T-cell (primary cell): ENCODE measurements at regions not wholly inside any gene's neighbourhood (a gene's known extent, or its start where the extent isn't known, plus 50 kb on each side); places are given as distances from the start of the nearest gene placed in this dataset.

ENCODE experiments used
- ATAC-seq, 4 experiments: fragments of 200-7000 bp in 3 of 4; fragments of 150-1000 bp in 1 of 4; cut with Tn5 transposase; replicated peaks in 1 of 4; 1 replicate in 3 of 4; 2 replicates in 1 of 4; pipeline ENCODE4 v1.10.0; 2021; ENCODE audit warnings: moderate library complexity in 3 of 4, mild to moderate bottlenecking in 2 of 4, moderate number of reproducible peaks in 1 of 4
- CTCF ChIA-PET, 2 donors: fragments of 300-600 bp; sonication (Branson Sonifier 250); formaldehyde crosslinking; loops; one replicate each; lab custom pipeline; 2022; ENCODE audit warnings: antibody characterized with exemption in 2 of 2; lab: Charles Lee
- POLR2A ChIA-PET, 2 donors: fragments of 300-600 bp; sonication (Branson Sonifier 250); formaldehyde crosslinking; loops; one replicate each; lab custom pipeline; 2022; ENCODE audit warnings: antibody characterized with exemption in 2 of 2; lab: Charles Lee
- DNase-seq, 35 experiments: peaks; one replicate each; pipeline versions ENCODE4 v3.0.0 to v3.0.0-alpha.2; 2013 to 2023
- H3K27ac ChIP-seq: one replicate; pipeline ENCODE4 v1.5.1; 2013; ENCODE audit warnings: low read length
- H3K27me3 ChIP-seq, 2 experiments: replicated peaks in 1 of 2; 1 replicate in 1 of 2; 2 replicates in 1 of 2; pipeline versions ENCODE4 v1.6.1 to v1.7.0; 2013; ENCODE audit warnings: low read length in 1 of 2, mixed read lengths in 1 of 2; ENCODE audit not compliant: control insufficient read depth in 2 of 2, insufficient read depth in 2 of 2; ENCODE audit errors: extremely low read depth in 1 of 2
- H3K36me3 ChIP-seq, 2 donors: 1 replicate in 1 of 2; 2 replicates in 1 of 2; pipeline versions ENCODE4 v1.6.1 to v1.7.0; 2013; ENCODE audit warnings: low read length in 1 of 2; ENCODE audit not compliant: control insufficient read depth in 2 of 2, insufficient read depth in 1 of 2; ENCODE audit errors: extremely low read depth in 1 of 2
- H3K4me1 ChIP-seq, 2 experiments: 1 replicate in 1 of 2; 2 replicates in 1 of 2; pipeline versions ENCODE4 v1.6.1 to v1.7.0; 2013; ENCODE audit warnings: low read length in 2 of 2, mixed read lengths in 1 of 2; ENCODE audit not compliant: insufficient read depth in 2 of 2, control insufficient read depth in 1 of 2; ENCODE audit errors: extremely low read depth in 1 of 2
- H3K4me3 ChIP-seq, 2 donors: 1 replicate in 1 of 2; 2 replicates in 1 of 2; pipeline versions ENCODE4 v1.5.1 to v1.7.0; 2013; ENCODE audit warnings: mild to moderate bottlenecking in 2 of 2, low read length in 1 of 2, moderate library complexity in 1 of 2; ENCODE audit not compliant: control insufficient read depth in 1 of 2; ENCODE audit errors: extremely low read depth in 1 of 2
- H3K9me3 ChIP-seq: 2 replicates; pipeline ENCODE4 v1.7.0; 2013
- H3K27ac Mint-ChIP-seq, 2 donors: one replicate each; pipeline ENCODE4 v1.8.0; 2020 to 2021; ENCODE audit warnings: mild to moderate bottlenecking in 2 of 2, mixed read lengths in 2 of 2
- H3K27me3 Mint-ChIP-seq, 2 donors: one replicate each; pipeline ENCODE4 v1.8.0; 2021 to 2022; ENCODE audit warnings: mixed read lengths in 2 of 2
- H3K36me3 Mint-ChIP-seq: one replicate; pipeline ENCODE4 v1.8.0; 2021; ENCODE audit warnings: mixed read lengths
- H3K4me1 Mint-ChIP-seq, 3 donors: one replicate each; pipeline ENCODE4 v1.8.0; 2020 to 2022; ENCODE audit warnings: mixed read lengths in 3 of 3, mild to moderate bottlenecking in 1 of 3
- H3K4me3 Mint-ChIP-seq, 3 donors: one replicate each; pipeline ENCODE4 v1.8.0; 2020 to 2022; ENCODE audit warnings: mild to moderate bottlenecking in 3 of 3, mixed read lengths in 3 of 3, moderate library complexity in 3 of 3
- H3K9me3 Mint-ChIP-seq, 3 donors: one replicate each; pipeline ENCODE4 v1.8.0; 2020 to 2022; ENCODE audit warnings: mixed read lengths in 3 of 3
- WGBS: methylation state at CpG from one replicate; pipeline ENCODE4 v1.1.5; 2013; ENCODE audit warnings: missing lambda C conversion rate; ENCODE audit not compliant: insufficient coverage; 5-methylcytosine and 5-hydroxymethylcytosine counted together

DNA sequence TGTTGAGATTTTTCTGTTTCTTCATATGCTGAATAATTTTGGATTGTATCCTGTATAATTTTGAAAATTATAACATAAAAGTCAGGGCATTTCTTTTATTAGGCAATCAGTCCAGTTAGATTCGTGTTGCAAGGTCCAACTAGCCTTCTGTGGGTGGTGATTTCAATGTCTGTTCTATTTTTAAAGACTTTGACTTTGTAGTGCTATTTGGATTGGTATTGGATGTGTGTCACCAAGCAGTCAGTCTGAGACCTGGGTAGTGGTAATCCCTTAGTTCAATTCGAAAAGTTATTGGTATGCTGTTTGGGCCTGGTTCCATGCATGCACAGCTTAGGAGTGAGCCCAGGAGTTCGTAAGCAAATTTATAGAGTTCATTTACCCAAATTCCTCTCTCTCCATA, 82.2 kb downstream of the EPDR1 start:
- Mint-ChIP-seq H3K27ac (no peak overlapping the region), H3K36me3 (no peaks in the 10 kb centered on the region), H3K27me3 (peaks cover 0 to 11% of the 10 kb centered on the region in 2 donors), H3K4me3 (no peak overlapping the region), H3K4me1 (no peaks in the 10 kb centered on the region), H3K9me3 (no peaks in the 10 kb centered on the region)
- no peaks in the 10 kb centered on the region for H3K27me3 ChIP-seq
- ChIA-PET CTCF (no interaction called here), POLR2A (no interaction called here)
- H3K36me3 ChIP-seq = no peaks in the 10 kb centered on the region
- H3K27ac ChIP-seq = no peak overlapping the region
- no peak overlapping the region for H3K4me3 ChIP-seq
- ATAC-seq (no peak), DNase-seq (no peak)
- H3K4me1 ChIP-seq = no peaks in the 10 kb centered on the region
- H3K9me3 ChIP-seq = no peaks in the 10 kb centered on the region
- WGBS = no CpG with 5 or more reads among the region's 3 CpGs

DNA sequence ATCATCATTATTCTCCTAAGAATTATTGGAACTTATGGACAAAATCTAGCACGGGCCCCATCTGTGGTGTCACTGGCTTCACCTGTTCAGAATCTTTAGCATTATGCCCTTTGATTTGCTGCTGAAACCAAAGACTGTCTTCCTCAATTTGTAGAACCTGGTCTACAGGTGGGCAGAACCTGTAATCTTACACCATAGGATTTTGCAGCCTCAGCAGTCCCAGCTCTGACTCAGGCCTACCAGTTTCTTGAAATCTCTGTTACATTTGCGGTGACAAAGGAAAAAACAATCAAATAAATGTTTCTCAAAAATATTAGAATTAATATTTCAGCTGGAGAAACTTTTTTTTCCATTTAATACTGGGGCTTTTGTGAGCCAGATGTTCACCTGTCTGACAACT, 86.1 kb downstream of the EPDR1 start:
- Mint-ChIP-seq H3K4me3 (no peak overlapping the region), H3K4me1 (no peaks in the 10 kb centered on the region), H3K27me3 (peaks cover 0 to 11% of the 10 kb centered on the region in 2 donors), H3K27ac (no peak overlapping the region), H3K9me3 (peaks cover 5 to 16% (median 7%) of the 10 kb centered on the region in 3 donors), H3K36me3 (no peaks in the 10 kb centered on the region)
- CTCF ChIA-PET = no interaction called here
- no peaks in the 10 kb centered on the region for H3K27me3 ChIP-seq
- H3K4me3 ChIP-seq = no peak overlapping the region
- H3K4me1 ChIP-seq = no peaks in the 10 kb centered on the region
- POLR2A ChIA-PET = no interaction called here
- no peak overlapping the region for H3K27ac ChIP-seq
- no peaks in the 10 kb centered on the region for H3K9me3 ChIP-seq
- DNase-seq (no peak), ATAC-seq (no peak)
- H3K36me3 ChIP-seq = no peaks in the 10 kb centered on the region
- 80% methylated on average over 1 of the region's 2 CpGs for WGBS

DNA sequence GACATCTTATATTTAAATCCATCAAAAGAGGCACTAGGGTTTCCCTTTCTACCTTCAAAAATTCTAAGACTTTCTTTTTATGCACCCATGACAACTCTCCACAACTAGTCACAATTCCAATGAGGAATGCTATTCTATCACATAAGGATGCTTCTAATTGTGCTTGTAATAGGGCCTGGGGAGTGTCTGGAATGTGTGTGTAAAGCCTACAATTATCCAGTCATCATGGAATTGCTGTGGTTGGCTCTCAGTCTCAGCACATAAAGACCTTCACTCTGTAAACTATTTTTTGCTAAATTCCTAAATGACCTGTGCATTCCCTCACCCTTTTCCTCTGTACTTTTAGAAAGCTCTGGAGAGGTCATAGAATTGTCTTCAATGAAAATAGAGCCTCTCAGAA, 86.7 kb downstream of the EPDR1 start:
- ATAC-seq = no peak
- POLR2A ChIA-PET = no interaction called here
- H3K4me1 ChIP-seq = no peaks in the 10 kb centered on the region
- Mint-ChIP-seq H3K27me3 (peaks cover 0 to 10% of the 10 kb centered on the region in 2 donors), H3K4me1 (no peaks in the 10 kb centered on the region), H3K9me3 (peaks cover 5 to 16% (median 7%) of the 10 kb centered on the region in 3 donors), H3K27ac (no peak overlapping the region), H3K36me3 (no peaks in the 10 kb centered on the region), H3K4me3 (no peak overlapping the region)
- CTCF ChIA-PET = no interaction called here
- no peaks in the 10 kb centered on the region for H3K27me3 ChIP-seq
- no peak for DNase-seq
- H3K4me3 ChIP-seq = no peak overlapping the region
- no peak overlapping the region for H3K27ac ChIP-seq
- no peaks in the 10 kb centered on the region for H3K9me3 ChIP-seq
- H3K36me3 ChIP-seq = no peaks in the 10 kb centered on the region

DNA sequence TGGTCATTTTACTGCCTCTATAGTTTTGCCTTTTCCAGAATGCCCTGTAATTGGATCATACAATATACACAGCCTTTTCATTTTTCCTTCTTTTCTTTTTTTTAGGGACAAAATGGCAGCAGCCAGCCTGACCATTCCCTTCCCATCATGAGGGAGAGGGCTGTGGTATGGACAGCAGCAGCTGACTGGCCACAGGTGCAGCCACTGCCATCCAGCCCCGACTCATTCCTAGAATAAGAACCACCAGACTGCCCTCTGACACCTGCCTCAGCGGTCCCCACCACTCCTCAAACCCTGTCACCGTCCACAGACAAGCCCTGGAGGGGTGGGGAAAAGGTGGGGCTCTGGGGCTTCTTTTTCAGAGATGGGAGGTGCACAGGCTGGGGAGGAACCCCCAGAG, 92.8 kb downstream of the EPDR1 start:
- Mint-ChIP-seq H3K36me3 (no peaks in the 10 kb centered on the region), H3K27me3 (peaks cover 6 to 10% of the 10 kb centered on the region in 2 donors), H3K9me3 (peaks cover 5 to 16% (median 7%) of the 10 kb centered on the region in 3 donors), H3K27ac (no peak overlapping the region), H3K4me3 (no peak overlapping the region), H3K4me1 (no peaks in the 10 kb centered on the region)
- CTCF ChIA-PET = no interaction called here
- Histone ChIP-seq H3K9me3 (no peaks in the 10 kb centered on the region), H3K36me3 (no peaks in the 10 kb centered on the region), H3K4me1 (no peaks in the 10 kb centered on the region), H3K27ac (no peak overlapping the region), H3K27me3 (peaks cover 0 to 6% of the 10 kb centered on the region in 2 experiments), H3K4me3 (no peak overlapping the region)
- ATAC-seq (no peak), DNase-seq (no peak)
- POLR2A ChIA-PET = no interaction called here
- WGBS = no CpG with 5 or more reads among the region's 3 CpGs

DNA sequence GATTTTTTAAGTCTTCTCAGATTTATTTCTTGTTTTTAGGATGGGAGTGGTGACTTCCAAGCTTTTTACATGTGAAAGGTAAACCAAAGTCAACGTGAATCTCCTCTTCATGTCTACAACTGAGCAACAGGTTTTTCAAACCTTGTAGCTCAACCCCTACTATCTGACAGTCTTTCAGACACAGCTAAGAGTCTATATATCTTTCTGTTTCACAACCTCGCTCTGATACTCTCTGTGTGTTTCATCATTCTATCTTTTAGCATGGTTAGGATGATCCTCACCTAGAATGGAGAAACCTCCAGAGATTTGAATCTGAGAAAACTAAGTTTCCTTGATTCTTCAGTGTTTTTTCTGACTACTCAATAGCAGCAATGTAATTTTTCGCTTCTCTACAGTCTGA, 96.1 kb downstream of the EPDR1 start:
- no CpG with 5 or more reads among the region's 3 CpGs for WGBS
- H3K36me3 ChIP-seq = no peaks in the 10 kb centered on the region
- Mint-ChIP-seq H3K9me3 (no peaks in the 10 kb centered on the region), H3K27ac (no peak overlapping the region), H3K27me3 (peaks cover 9 to 13% of the 10 kb centered on the region in 2 donors), H3K4me1 (no peaks in the 10 kb centered on the region), H3K4me3 (no peak overlapping the region), H3K36me3 (no peaks in the 10 kb centered on the region)
- ChIA-PET CTCF (interaction anchor here in 1 of 2 donors (1.0 kb wide), 1 partner anchor 115 kb away, joined by 6 read pairs; no protein-coding TSS in a partner anchor), POLR2A (interaction anchor here in 1 of 2 donors (0.6 kb wide), 1 partner anchor 1680 kb away, joined by 3 read pairs; no protein-coding TSS in a partner anchor)
- H3K27ac ChIP-seq = no peak overlapping the region
- no peak for DNase-seq
- no peak for ATAC-seq
- H3K4me3 ChIP-seq = no peak overlapping the region
- H3K27me3 ChIP-seq = peaks cover 0 to 6% of the 10 kb centered on the region in 2 experiments
- H3K4me1 ChIP-seq = no peaks in the 10 kb centered on the region
- no peaks in the 10 kb centered on the region for H3K9me3 ChIP-seq

DNA sequence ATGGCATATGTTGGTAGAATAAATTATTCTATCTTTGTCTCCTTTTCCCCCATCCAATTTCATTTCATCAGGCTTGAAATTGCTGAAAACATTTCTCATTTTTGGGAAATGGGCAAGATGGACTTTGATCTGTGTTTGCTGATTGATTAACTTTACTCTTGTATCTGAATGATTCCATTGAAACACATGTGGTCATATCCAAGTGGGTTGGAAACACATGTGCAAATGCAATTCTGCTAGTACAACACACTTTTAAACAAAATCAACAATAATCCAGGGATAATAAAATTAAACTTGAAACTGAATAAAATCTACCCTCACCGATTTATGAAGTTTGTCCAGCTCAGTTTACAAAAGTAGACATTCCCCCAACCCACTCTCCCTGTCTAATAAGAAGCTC, 96.9 kb downstream of the EPDR1 start:
- ATAC-seq (no peak), DNase-seq (no peak)
- ChIA-PET CTCF (no interaction called here), POLR2A (no interaction called here)
- H3K9me3 ChIP-seq = no peaks in the 10 kb centered on the region
- H3K36me3 ChIP-seq = no peaks in the 10 kb centered on the region
- peaks cover 0 to 6% of the 10 kb centered on the region in 2 experiments for H3K27me3 ChIP-seq
- no peak overlapping the region for H3K4me3 ChIP-seq
- no peak overlapping the region for H3K27ac ChIP-seq
- Mint-ChIP-seq H3K36me3 (no peaks in the 10 kb centered on the region), H3K9me3 (no peaks in the 10 kb centered on the region), H3K27ac (no peak overlapping the region), H3K4me1 (no peaks in the 10 kb centered on the region), H3K27me3 (peaks cover 9 to 13% of the 10 kb centered on the region in 2 donors), H3K4me3 (no peak overlapping the region)
- WGBS = no CpG with 5 or more reads among the region's 1 CpG
- H3K4me1 ChIP-seq = no peaks in the 10 kb centered on the region
